SK-N-SH treated with all-trans-retinoic acid at 6 μM for 48 hours (cell line): ENCODE measurements at regions not wholly inside any gene's neighbourhood (a gene's known extent, or its start where the extent isn't known, plus 50 kb on each side); places are given as distances from the start of the nearest gene placed in this dataset.

ENCODE experiments used
- ARNTL ChIP-seq: fragments of 450-650 bp; formaldehyde crosslinking; IDR thresholded peaks from 2 replicates; pipeline ENCODE4 v1.5.0; 2020; ENCODE audit warnings: low read depth, mild to moderate bottlenecking, moderate library complexity, borderline replicate concordance
- CSDC2 ChIP-seq: fragments of 250-450 bp; sonication (Bioruptor Pico); IDR thresholded peaks from 2 replicates; pipeline ENCODE4 v1.5.0; 2020; ENCODE audit warnings: mild to moderate bottlenecking, moderate library complexity
- PATZ1 ChIP-seq: fragments of 250-450 bp; sonication (Bioruptor Pico); IDR thresholded peaks from 2 replicates; pipeline ENCODE4 v1.8.0; 2020; ENCODE audit warnings: mild to moderate bottlenecking, moderate library complexity, borderline replicate concordance
- ZC3H10 ChIP-seq: fragments of 250-450 bp; sonication (Bioruptor Pico); IDR thresholded peaks from 2 replicates; pipeline ENCODE4 v1.5.1; 2021; ENCODE audit warnings: mild to moderate bottlenecking, moderate library complexity
- ZFP30 ChIP-seq: fragments of 450-650 bp; formaldehyde crosslinking; IDR thresholded peaks from 2 replicates; pipeline ENCODE4 v1.5.0; 2022; ENCODE audit warnings: mild to moderate bottlenecking, moderate library complexity
- ZNF565 ChIP-seq: fragments of 450-650 bp; formaldehyde crosslinking; conservative IDR thresholded peaks from 2 replicates; pipeline ENCODE4 v1.5.0; 2020; ENCODE audit warnings: low read depth, mild to moderate bottlenecking, moderate library complexity

- TF ChIP-seq ZFP30 (no peak), ARNTL (no peak), ZC3H10 (CRISPR knock-in tag) (no peak), PATZ1 (CRISPR knock-in tag) (no peak), ZNF565 (CRISPR knock-in tag) (no peak), CSDC2 (CRISPR knock-in tag) (no peak)
These were observed 383.6 kb downstream of the HNRNPD start for GRCh38 chr4:81990211-81990610.
